ENCODE measurements at regions not wholly inside any gene's neighbourhood (a gene's known extent, or its start where the extent isn't known, plus 50 kb on each side); places are given as distances from the start of the nearest gene placed in this dataset.

- no peak for TF ChIP-seq CTCF (IDR thresholded peaks at IDR 0.05)
- no peak for TF ChIP-seq POLR2A (IDR thresholded peaks at IDR 0.05)
Observed at GRCh38 chr14:34027130-34027989, 76.5 kb upstream of the EGLN3 start.

Measured in right lobe of liver (tissue), 4 donors.